OCI-LY3 (cell line): ENCODE measurements at regions not wholly inside any gene's neighbourhood (a gene's known extent, or its start where the extent isn't known, plus 50 kb on each side); places are given as distances from the start of the nearest gene placed in this dataset.
A peak's percentile ranks its signal among the peaks of the same experiment; 100 is the strongest.

Source experiments
- H2AFZ ChIP-seq: fragments of 200-600, 300-600 bp; shearing (Covaris generic); 2 replicates; pipeline ENCODE4 v1.6.0; 2014; ENCODE audit warnings: antibody characterized with exemption, low read depth, low read length
- H3K27ac ChIP-seq: fragments of 200-600, 300-600 bp; sonication (generic); 2 replicates; pipeline ENCODE4 v1.5.1; 2014; ENCODE audit warnings: mild to moderate bottlenecking, low read length, moderate library complexity, mixed read lengths
- H3K27me3 ChIP-seq: fragments of 200-600, 300-600 bp; sonication (generic); 2 replicates; pipeline ENCODE4 v1.6.1; 2014; ENCODE audit warnings: low read depth, low read length, mixed read lengths
- H3K36me3 ChIP-seq: fragments of 200-600, 300-600 bp; sonication (generic); replicated peaks from 2 replicates; pipeline ENCODE3; 2014; ENCODE audit warnings: low read depth, low read length, mixed read lengths
- H3K4me1 ChIP-seq: fragments of 300-600, 200-600 bp; sonication (generic); 2 replicates; pipeline ENCODE4 v1.6.1; 2014; ENCODE audit warnings: low read length, mixed read lengths
- H3K4me2 ChIP-seq: fragments of 200-600, 300-600 bp; sonication (generic); 2 replicates; pipeline ENCODE4 v1.6.1; 2014; ENCODE audit warnings: low read length, mixed read lengths
- H3K4me3 ChIP-seq: fragments of 300-600, 200-600 bp; sonication (generic); 2 replicates; pipeline ENCODE4 v1.5.1; 2014; ENCODE audit warnings: antibody characterized with exemption, mild to moderate bottlenecking, low read length, moderate library complexity
- H3K79me2 ChIP-seq: fragments of 300-600, 200-600 bp; shearing (Covaris generic); 2 replicates; pipeline ENCODE4 v1.6.1; 2014; ENCODE audit warnings: mild to moderate bottlenecking, low read length, mixed read lengths
- H3K9ac ChIP-seq: fragments of 300-600, 200-600 bp; shearing (Covaris generic); 2 replicates; pipeline ENCODE4 v1.6.0; 2014; ENCODE audit warnings: mild to moderate bottlenecking, low read length, moderate library complexity
- H3K9me3 ChIP-seq: fragments of 200-600, 300-600 bp; shearing (Covaris generic); 2 replicates; pipeline ENCODE4 v1.6.1; 2014; ENCODE audit warnings: low read length, mixed read lengths; ENCODE audit not compliant: insufficient read depth
- H4K20me1 ChIP-seq: fragments of 200-600, 300-600 bp; sonication (generic); 2 replicates; pipeline ENCODE4 v1.6.1; 2016; ENCODE audit warnings: low read length, mixed read lengths; ENCODE audit not compliant: insufficient read depth
- EZH2phosphoT487 ChIP-seq: fragments of 200-600 bp; shearing (Covaris generic); IDR thresholded peaks from 2 replicates; pipeline ENCODE4 v1.6.1; 2018; ENCODE audit warnings: antibody characterized with exemption, mixed run types, low read depth
- TF ChIP-seq, protein P1 (sequence below): fragments of 200-600, 300-600 bp; sonication (generic); IDR thresholded peaks from 2 replicates; pipeline ENCODE4 v1.5.1; 2014; ENCODE audit warnings: antibody characterized with exemption, low read length, low read depth

DNA sequence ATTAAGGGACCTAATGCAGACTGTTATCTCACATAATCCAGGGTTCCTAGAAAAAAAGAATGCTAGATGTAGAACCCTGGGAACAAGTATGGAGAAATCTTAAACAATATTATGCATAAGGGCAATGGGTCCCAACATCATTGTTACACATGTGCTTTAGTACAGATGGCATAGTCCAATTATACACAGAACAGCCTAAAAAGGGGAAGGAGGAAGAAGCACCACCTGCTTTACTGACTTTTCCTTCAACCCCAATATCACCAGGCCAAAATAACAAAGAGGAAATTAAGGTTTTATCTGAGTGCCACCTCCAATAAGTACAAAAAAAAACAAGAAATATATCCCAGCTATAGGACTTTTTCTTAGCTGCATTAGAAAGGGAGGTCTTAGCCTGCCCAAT is 211.9 kb downstream of the RPS4Y2 start:
- H3K27ac ChIP-seq, result no peak overlapping the region
- H2AFZ ChIP-seq, result no peak overlapping the region
- H3K27me3 ChIP-seq, result no peaks in the 10 kb centered on the region
- no peaks in the 10 kb centered on the region for H4K20me1 ChIP-seq
- no peaks in the 10 kb centered on the region for H3K79me2 ChIP-seq
- TF ChIP-seq EZH2phosphoT487, result no peak
- TF ChIP-seq, protein P1, sequence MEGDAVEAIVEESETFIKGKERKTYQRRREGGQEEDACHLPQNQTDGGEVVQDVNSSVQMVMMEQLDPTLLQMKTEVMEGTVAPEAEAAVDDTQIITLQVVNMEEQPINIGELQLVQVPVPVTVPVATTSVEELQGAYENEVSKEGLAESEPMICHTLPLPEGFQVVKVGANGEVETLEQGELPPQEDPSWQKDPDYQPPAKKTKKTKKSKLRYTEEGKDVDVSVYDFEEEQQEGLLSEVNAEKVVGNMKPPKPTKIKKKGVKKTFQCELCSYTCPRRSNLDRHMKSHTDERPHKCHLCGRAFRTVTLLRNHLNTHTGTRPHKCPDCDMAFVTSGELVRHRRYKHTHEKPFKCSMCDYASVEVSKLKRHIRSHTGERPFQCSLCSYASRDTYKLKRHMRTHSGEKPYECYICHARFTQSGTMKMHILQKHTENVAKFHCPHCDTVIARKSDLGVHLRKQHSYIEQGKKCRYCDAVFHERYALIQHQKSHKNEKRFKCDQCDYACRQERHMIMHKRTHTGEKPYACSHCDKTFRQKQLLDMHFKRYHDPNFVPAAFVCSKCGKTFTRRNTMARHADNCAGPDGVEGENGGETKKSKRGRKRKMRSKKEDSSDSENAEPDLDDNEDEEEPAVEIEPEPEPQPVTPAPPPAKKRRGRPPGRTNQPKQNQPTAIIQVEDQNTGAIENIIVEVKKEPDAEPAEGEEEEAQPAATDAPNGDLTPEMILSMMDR, result no peak
- H3K4me2 ChIP-seq, result 0 out of 2 replicates have a peak overlapping the region, but pooled peaks have one; percentile 7
- peaks cover 12% of the 10 kb centered on the region for H3K4me1 ChIP-seq
- H3K36me3 ChIP-seq, result no peaks in the 10 kb centered on the region
- no peak overlapping the region for H3K9ac ChIP-seq
- no peaks in the 10 kb centered on the region for H3K9me3 ChIP-seq
- no peak overlapping the region for H3K4me3 ChIP-seq

DNA sequence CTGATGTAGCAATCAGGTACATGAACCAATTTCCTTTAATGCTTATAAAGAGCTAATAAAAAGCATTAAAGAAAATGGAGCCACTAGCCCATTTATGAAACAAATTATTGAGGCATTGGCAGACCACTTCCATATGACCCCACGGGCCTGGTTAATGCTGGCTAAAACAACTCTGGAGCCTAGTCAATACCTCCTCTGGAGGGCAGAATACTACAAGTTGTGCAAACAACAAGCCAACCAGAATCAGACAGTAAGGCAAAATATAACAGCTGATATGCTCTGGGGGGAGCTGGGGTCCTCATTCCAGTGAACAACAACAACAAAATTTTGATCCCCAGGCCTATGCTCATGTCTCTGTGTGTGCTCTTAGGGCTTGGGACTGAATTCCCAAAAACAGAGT is 212.3 kb downstream of the RPS4Y2 start:
- Histone ChIP-seq H4K20me1 (no peaks in the 10 kb centered on the region), H3K36me3 (no peaks in the 10 kb centered on the region), H3K9me3 (no peaks in the 10 kb centered on the region), H3K4me2 (0 out of 2 replicates have a peak overlapping the region, but pooled peaks have one; percentile 7), H3K4me3 (no peak overlapping the region), H3K4me1 (peaks cover 12% of the 10 kb centered on the region), H3K27me3 (no peaks in the 10 kb centered on the region), H3K9ac (no peak overlapping the region), H3K27ac (no peak overlapping the region), H3K79me2 (no peaks in the 10 kb centered on the region), H2AFZ (no peak overlapping the region)
- TF ChIP-seq, protein P1, result peak; percentile 55
- no peak for TF ChIP-seq EZH2phosphoT487

DNA sequence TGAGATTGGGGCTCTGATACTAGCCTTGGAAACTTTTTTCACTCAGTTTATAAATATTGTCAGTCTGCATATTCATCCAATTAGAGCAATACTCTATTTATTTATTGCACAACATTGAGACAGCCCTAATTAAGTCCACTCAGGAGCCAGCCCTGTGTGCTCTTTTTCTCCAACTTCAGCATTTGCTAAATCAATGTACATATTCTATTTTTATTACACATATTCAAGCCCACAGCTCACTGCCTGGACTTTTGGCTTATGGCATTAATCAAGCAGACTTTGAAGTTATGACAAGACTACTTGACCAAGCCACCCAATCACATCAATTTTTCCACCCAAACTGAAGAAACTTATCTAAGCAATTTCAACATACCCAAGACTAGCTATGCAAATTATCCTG is 215.5 kb downstream of the RPS4Y2 start:
- H3K27ac ChIP-seq, result no peak overlapping the region
- H4K20me1 ChIP-seq, result no peaks in the 10 kb centered on the region
- H3K9me3 ChIP-seq, result no peaks in the 10 kb centered on the region
- H3K36me3 ChIP-seq, result no peaks in the 10 kb centered on the region
- no peaks in the 10 kb centered on the region for H3K79me2 ChIP-seq
- H3K4me1 ChIP-seq, result peaks cover 12% of the 10 kb centered on the region
- H3K4me2 ChIP-seq, result no peak overlapping the region
- TF ChIP-seq EZH2phosphoT487, result no peak
- TF ChIP-seq, protein P1, result no peak
- H2AFZ ChIP-seq, result no peak overlapping the region
- H3K9ac ChIP-seq, result no peak overlapping the region
- no peak overlapping the region for H3K4me3 ChIP-seq
- no peaks in the 10 kb centered on the region for H3K27me3 ChIP-seq

DNA sequence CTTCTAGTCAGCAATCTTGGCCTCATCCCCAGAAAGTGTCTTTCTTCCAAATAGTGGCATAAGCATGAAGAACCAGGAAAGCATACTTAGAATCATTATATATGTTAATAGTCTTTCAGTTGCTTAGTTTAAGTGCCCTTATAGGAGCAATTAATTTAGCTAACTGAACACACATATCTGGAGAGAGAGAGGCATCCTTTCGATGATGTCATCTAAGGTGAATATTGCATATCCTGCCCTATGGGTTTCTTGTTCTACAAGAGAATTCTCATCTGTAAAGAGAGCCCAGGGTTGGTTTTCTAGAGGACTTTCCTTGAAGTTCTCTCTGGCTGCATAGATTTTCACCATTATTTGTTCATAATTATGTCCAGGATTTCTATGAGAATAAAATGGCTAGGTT is 230.1 kb downstream of the RPS4Y2 start:
- H3K4me2 ChIP-seq, result no peak overlapping the region
- no peak overlapping the region for H2AFZ ChIP-seq
- no peaks in the 10 kb centered on the region for H3K79me2 ChIP-seq
- H3K27ac ChIP-seq, result no peak overlapping the region
- no peaks in the 10 kb centered on the region for H3K9me3 ChIP-seq
- H3K36me3 ChIP-seq, result no peaks in the 10 kb centered on the region
- H3K27me3 ChIP-seq, result no peaks in the 10 kb centered on the region
- H3K4me1 ChIP-seq, result peaks cover 10% of the 10 kb centered on the region
- TF ChIP-seq EZH2phosphoT487, result no peak
- TF ChIP-seq, protein P1, result no peak
- H3K4me3 ChIP-seq, result no peak overlapping the region
- H3K9ac ChIP-seq, result no peak overlapping the region
- no peaks in the 10 kb centered on the region for H4K20me1 ChIP-seq
